GM19025 (cell line): ENCODE measurements at regions not wholly inside any gene's neighbourhood (a gene's known extent, or its start where the extent isn't known, plus 50 kb on each side); places are given as distances from the start of the nearest gene placed in this dataset.

Experiments
- ATAC-seq: cut with Tn5 transposase; IDR thresholded peaks from one replicate; pipeline ENCODE4 v1.9.1; 2021; ENCODE audit warnings: mild to moderate bottlenecking, low read depth, moderate library complexity; ENCODE audit not compliant: unreplicated experiment

DNA sequence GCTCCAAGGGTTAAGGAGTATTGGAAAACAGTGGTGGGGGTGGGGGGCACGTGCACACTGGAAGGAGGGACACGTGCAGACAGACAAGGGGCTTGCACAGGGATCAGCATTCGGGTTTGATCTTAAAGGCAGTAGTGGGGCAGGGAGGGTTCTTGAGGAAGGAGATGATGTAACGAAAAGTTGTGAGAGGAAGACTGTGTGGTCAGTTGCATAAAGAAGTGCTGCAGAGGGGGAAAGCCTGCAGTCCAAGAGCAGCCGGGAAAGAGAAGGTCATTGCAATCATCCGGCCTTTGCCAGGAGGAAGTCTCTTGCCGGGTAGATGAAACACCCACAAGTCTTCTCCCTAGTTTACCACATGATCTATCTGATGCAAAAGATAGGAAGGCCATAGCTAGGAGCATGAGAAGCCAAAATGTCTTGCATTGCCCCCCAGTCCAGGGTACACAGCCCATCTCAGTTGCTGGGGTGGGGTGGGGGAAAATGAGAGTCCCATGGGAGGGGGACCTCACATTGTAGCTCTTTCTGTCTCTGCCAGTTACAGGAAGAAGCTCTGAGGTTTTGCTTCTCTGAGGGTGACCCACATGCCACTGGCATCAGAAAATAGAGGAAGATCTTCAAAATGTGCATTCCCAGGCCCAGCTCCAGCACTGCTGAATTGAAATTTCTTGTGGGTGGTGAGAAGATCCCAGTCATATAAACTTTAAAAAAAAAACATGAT lies 202.5 kb upstream of the RAB4A start:
- ATAC-seq: no peak

- no peak for ATAC-seq
Measured at GRCh38 chr1:229069176-229069575, 201.7 kb upstream of the RAB4A start.

DNA sequence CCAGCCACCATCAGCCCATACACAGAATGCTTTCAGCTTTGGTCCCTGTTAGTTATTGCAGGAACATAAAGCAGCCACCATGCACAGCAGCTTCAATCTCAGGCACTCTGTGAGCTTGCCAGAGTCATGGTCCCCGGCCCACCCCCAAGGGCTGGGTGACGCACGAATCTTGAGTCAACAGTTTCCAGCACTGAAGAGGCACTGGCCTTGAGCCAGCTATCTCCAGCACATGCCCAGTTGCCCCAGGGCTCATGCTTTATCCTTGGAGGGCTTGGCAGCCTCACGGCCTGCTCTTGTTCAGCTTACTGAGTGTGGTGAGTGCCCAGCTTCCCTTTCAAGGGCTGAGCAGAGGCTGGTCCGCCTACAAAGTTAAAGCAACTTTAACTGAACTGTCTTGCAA lies 200.7 kb upstream of the RAB4A start:
- ATAC-seq: no peak

DNA sequence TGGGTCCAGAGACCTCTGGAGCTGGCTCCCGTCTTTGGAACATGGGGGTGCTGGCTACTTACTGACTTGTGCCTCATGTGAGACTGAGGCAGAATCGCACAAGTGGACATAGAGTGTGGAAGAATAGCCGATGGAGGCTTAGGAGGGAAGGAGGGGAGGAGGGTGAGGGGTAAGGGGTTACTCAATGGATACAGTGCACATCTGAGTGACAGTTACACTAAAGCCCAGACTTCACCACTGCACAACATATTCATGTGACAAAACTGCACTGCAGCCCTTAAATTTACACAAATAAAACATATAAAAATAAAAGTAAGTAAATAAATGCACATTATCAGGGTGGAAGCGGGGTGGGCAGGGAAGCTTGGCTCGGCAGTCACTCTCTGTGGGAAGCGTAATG lies 197.7 kb upstream of the RAB4A start:
- ATAC-seq: no peak

GRCh38 chr1:229075217-229075616 lies 195.7 kb upstream of the RAB4A start:
- ATAC-seq: no peak

DNA sequence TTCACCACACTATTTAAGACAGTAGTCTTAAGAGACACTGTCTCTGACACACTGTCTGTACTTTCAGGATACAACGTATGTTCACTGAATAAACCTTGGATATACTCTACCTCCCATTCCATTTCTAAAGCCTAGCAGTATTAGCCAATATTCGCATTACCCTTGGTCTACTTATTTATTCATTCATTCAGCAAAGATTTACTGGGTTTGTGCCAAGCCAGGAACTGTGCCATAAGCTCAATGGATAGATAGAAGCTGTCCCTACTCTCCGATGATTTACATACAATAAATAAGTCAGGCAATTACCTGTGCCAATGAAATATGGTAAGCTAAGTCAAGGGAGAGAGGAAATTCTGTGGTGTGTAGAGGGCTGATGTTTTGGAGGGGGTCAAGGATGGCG lies 195.2 kb upstream of the RAB4A start:
- ATAC-seq: no peak

GRCh38 chr1:229076195-229076594 lies 194.7 kb upstream of the RAB4A start:
- no peak for ATAC-seq

DNA sequence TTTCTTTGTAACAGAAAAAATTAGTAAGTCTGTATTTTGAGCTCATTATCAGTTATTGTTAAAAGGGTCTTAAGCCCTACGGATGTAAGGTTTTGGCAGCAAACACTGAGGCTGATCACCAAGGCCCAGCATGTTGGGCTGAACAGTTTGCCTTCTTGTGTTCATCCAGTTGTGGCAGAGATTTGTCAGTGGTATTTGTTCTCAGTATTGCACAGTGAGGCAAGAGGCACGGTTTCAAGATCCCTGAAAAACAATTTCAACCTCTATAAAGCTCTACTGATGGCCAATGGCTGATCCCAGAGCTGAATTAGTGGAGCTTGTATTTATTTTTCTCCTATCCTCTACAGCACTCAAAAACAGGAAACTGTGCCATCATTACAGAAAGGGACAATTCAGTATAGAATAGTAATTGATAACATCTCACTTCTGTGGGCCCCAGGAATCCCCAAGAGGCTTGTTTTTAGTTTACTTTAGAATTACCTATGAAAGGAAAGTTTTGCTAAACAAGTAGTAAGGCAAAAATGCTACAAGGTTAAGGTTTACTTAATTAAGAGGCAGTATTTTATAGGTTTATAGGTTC lies 191.8 kb upstream of the RAB4A start:
- no peak for ATAC-seq

- ATAC-seq: no peak
Measured at GRCh38 chr1:229080361-229080760, 190.6 kb upstream of the RAB4A start.

GRCh38 chr1:229085291-229085690 lies 185.6 kb upstream of the RAB4A start:
- no peak for ATAC-seq

DNA sequence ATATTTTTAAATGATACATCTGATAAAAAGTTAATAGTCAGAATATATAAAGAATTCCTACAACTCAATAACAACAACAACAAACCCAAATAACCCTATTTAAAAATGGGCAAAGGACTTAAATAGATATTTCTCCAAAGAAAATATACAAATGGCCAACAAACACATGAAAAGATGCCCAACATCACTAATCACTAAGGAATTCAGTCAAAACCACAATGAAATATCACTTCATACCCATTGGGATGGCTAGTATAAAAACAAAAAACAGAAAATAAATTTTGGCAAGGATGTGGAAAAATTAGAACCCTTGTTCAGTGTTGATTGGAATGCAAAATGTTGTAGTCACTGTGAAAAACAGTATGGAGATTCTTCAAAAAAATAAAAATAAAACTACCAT lies 184.8 kb upstream of the RAB4A start:
- no peak for ATAC-seq

- no peak for ATAC-seq
Measured at GRCh38 chr1:229086686-229087085, 184.2 kb upstream of the RAB4A start.

- no peak for ATAC-seq
Measured at GRCh38 chr1:229087339-229087738, 183.6 kb upstream of the RAB4A start.

DNA sequence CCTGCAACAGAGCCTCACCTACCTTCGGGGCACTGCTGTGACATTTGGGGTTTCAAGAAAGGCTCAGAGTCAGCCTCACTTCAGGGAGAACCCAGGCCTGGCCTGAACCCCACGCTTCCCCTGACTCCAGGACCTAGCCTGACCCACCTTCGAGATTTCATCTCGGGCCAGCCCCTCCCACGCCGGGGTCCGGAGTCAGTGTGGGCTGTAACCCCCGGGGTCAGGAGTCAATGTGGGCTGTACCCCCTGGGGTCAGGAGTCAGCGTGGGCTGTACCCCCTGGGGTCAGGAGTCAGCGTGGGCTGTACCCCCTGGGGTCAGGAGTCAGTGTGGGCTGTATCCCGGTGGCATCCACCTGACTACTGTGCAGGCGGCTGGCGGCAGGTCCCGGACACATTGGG lies 183.0 kb upstream of the RAB4A start:
- ATAC-seq: no peak

DNA sequence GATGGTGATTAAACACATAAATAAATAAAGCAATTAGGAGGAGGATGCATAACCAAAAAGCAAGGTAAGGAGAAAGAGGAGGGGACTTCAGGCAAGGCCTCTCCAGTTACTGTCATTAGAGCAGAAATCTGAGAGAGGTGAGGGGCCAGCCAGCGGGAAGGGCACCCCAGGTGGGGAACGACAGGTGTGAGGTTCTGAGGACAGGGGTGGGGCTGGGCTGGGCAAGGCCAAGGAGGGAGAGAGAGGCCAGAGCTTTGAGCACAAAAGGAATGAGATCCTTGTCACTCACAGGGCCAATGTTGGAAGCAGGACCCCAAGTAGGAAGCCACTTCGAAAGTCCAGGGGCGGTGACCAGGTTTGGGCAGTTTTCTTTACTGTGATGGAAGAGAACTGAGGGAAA lies 182.2 kb upstream of the RAB4A start:
- ATAC-seq: no peak

- no peak for ATAC-seq
Measured at GRCh38 chr1:229089586-229090208, 181.2 kb upstream of the RAB4A start.

DNA sequence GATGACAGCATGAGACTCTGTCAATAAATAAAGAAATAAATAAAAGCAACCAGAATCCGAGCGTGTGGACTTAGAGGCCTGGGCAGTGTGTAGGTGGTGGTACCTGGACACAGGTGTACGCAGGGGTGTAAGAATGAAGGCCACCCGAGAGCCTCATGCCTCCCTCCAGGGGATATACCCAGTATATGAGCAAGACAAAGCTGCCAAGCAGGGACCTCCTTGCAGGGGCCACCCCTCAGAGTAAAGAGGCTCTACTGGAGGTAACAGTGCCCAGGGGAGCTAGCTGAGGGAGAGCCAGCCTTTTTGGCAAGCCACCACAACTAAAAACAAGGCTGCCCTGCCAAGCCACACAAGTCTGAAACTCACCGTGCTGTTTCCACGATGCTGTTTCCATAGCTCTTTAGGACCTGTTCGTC lies 179.2 kb upstream of the RAB4A start:
- ATAC-seq: no peak

DNA sequence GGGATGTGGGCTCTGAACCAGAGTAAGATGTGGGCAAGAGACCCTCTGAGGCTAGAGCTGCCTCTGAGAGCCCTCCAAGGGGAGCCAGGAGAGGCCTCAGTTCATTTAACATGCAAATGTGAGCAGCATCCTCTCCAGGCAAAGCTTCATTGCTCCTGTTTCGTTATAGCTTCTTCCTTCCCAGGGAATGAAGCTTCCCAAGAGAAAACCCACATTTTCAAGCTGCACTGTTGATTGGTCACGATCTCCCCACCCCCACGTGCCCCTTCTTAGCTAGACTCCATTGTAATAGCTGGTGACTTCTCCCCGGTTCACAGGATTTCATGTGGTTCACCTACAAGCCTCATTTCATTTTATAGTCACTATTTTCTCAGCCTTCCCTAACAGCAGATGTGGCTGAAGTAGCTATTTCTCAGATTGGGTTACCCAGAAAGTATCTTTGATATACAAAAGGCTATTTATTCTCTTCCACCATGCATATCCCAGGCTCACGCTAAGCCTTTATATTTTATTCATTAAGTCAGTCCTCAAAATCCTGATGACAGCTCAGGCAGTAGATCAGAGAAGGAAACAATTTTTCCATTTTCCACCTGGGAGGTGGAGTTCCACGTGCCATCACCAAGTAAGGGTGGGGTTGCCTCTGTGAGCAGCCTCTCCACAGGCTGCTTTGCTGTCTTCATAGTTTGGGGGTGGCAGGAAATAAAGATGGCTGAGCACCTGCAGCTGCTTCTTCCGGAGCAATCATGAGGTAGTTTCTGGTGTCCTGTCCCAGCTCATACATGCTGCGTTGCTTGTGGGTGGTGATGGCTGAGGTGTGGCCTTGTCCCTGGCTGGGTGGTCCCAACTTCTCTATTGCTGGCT lies 178.3 kb upstream of the RAB4A start:
- ATAC-seq: no peak

DNA sequence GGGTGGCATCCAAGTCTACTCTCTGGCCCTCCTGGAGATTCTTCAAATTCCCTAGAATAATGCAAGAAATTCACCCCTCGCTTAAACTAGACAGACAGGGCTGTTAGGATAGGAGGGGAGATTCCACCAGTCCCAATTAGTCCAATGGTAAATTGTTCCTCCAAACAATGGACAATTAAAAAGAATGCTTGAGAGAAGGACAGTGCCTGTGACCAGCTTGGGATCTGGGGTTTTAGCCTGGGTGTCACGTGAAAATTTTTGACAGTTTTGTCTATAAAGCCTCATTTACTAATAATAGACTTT lies 177.7 kb upstream of the RAB4A start:
- no peak for ATAC-seq

DNA sequence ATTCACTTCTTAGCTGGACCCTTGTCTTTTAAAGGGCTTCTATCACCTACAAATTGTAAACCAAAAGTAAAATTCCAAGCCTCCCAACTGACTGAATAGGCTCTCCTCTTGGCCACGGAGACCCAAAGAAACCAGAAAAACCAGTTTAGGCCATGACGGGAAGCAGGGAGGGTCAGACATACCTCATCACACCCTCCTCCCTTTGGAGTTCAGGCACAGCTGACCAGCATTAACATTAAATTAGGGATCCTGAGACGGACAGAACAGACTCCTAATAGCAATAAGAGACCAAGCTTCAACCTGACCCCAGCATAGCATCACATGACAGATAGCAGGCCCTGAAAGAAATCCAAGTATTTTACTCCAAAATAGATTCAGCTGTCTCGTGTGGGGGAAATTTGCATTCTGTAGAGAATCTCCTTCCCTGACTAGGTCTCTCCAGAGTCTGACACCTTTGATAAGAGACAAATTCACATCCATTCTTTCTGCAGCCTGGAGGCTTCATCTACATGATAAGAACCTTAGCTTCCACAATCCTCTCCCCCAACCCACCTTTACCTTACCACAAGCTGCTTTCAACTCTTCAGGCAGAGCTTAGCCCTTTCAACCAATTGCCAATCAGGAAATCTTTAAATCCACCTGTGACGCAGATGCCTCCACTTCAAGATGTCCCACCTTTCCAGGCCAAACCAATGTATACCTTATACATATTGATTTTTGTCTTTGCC lies 177.1 kb upstream of the RAB4A start:
- no peak for ATAC-seq
